AG20443 (cell line): ENCODE measurements at regions not wholly inside any gene's neighbourhood (a gene's known extent, or its start where the extent isn't known, plus 50 kb on each side); places are given as distances from the start of the nearest gene placed in this dataset.
A peak's percentile ranks its signal among the peaks of the same experiment; 100 is the strongest.

Experiments
- DNase-seq: peaks from one replicate; pipeline ENCODE4 v3.0.0; 2012; ENCODE audit warnings: low spot score, mixed read lengths

- DNase-seq = no peak
These were observed 129.5 kb upstream of the PRNP start for GRCh38 chr20:4556781-4557180.

DNA sequence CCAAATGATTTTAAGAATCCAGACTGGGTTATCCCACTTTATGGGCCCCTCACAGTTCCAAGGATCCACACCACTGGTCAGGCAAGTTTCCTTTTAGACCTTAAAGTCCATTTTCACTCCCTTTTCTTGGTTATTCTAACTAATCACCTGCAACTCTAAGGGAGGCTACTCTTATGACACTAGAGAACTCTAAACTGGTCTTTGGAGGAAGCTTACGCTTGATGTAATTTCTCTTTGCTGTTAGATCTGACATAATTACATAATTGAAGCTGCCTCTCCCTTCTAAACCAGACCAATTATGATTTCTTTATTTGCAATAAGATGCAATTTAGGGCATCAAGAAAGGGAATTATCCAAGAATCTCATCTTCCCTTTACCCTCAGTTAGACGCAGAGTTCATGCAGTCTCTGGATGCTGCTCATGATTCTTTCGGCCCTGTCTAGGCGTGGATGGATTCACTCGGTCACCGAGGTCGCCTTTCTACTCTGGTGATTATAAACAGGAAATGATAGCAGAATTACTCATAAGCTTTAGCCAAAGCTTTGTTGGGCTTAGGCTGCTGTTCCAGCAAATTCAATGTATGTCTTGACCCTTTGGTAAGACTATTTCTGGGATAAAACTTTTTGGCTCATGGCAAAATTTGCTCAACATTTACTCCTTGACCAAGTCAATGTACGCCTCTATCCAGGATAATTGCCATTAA, 130.9 kb upstream of the PRNP start:
- DNase-seq = peak; percentile 51

DNA sequence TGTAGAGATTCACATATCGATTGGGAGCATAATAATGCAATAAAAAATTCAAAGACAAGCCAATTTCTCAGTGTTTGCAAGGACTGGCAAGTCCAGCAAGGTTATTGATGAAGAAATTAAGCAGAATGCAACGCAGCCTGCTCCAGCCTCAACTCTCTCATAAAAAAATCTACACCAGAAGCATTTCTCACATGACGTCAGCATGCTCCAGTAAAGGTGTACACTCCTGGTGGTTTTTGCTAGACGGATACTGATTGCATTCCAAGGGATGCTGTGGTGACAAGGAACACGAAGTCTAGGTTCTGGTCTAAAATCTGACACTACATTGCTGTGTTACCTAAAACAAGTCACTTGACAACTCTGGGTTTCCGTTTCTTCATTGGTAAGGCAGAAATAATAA, 131.9 kb upstream of the PRNP start:
- DNase-seq = no peak

DNA sequence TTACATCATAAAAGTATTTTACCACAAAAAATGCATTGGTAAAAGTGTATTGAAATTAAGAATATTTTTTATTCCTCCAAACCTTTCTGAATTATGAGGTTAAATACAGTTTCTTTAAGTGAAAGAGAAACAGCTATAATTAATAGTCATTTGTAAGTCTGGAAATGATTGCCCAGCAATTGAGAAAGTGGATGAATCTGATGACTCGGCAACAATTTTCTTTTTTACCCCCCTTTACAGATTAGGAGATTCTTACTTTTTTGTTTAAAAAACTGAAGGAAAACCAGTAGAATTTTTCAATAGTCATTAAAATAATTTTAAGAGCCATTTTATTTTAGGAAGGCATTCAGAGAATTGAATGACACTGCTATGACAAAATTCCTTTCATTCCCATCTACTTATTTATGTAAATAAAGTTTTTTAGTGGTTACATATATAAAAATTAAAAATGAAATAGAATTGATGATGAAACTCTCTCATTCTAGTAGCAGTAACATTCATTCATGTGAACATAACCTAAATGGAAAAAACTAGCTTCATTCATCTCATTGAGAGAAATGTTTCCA, 134.1 kb upstream of the PRNP start:
- DNase-seq = no peak

GRCh38 chr20:4550740-4551139, 135.5 kb upstream of the PRNP start:
- no peak for DNase-seq

DNA sequence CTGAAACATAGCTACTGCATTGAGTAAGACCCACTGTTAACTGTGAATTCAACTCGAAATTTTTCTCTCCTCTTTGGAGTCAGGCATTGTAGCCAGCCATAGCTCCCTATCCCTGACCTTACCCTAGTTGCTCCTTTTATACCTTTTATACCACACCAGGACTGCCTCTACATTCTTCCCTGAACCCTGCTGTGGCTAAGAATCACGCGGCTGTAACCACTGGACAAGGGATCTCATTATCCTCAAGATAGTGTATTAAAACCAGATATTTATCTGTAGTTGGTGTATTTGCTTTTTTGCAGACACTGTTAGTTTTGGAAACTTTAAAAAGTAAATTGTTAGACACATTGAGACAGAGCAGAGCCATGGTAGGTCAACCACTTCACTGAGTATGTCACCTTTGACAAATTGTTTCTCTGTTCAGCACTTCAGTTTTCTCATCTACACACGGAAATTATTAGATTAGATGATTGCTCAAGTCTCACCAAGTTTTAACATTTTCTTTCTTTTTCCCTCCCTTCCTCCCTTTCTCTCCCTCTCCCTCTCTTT, 136.5 kb upstream of the PRNP start:
- DNase-seq = no peak

- DNase-seq = no peak
These were observed 137.7 kb upstream of the PRNP start for GRCh38 chr20:4548552-4548951.

DNA sequence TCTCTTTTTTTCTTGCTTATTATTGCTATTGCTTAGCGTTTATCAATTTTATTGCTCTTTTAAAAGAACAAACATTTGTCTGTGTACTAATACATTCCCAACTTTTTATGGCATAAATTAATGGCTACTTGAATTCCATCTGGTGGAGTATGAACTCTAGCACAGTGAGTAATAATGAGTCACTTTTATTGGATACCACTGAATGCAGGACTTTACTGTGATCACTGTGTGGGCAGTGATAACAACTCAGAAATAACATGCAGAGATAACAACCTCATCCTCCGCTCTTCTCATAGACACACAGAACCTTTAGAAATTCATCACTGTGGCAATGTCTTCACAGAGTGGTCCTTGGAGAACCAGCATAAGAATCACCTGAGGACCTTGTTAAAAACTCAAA, 139.5 kb upstream of the PRNP start:
- peak; percentile 73 for DNase-seq

- DNase-seq = no peak
These were observed 139.9 kb upstream of the PRNP start for GRCh38 chr20:4546342-4546741.

- DNase-seq = no peak
These were observed 140.7 kb upstream of the PRNP start for GRCh38 chr20:4545526-4545925.

DNA sequence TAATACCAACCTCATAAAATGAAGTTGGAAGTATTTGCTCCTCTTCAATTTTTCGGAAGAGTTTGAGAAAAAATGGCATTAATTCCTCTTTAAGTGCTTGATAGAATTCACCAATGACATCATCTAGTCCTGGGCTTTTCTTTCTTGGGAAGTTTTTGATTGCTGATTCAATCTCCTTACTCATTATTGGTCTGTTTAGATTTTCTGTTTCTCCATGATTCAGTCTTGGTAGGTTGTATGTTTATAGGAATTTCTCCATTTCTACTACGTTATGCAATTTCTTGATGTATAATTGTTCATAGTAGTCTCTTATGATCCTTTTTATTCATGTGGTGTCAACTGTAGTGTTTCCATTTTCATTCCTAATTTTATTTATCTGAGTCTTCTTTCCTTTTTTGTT, 141.5 kb upstream of the PRNP start:
- no peak for DNase-seq

DNA sequence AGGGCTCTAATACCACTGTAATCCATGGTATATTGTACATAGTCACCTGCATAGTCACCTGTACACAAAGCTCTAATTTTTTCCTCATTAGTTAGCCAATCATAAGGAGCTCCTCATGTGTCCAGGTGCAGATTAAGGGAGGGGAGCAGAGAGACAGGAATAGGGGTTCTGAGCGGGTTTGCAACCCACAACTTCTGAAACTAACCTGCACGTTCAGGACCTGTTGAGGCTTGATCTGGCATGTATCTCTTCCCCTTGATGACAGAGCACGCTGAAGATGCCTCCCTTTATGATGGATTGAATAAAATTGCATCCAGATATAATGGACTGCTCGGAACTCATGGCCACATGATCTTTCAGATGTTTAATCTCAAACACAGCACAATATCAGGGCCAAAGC, 144.0 kb upstream of the PRNP start:
- no peak for DNase-seq

DNA sequence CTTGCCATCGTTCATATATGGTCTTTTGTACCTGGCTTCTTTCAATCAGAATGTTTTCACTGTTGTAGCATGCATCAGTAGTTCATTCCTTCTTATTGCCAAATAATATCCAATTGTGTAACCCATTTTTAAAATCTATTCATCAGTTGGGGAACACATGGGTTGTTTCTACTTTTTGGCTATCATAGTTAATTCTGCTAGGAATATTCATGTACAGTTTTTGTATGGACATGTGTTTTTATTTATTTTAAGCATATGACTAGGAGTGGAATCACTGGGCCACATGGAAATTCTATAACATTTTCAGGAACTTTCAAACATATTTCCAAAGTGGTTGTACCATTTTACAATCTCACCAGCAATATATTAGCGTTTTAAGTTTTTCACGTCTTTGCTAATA, 151.9 kb upstream of the PRNP start:
- DNase-seq = no peak

DNA sequence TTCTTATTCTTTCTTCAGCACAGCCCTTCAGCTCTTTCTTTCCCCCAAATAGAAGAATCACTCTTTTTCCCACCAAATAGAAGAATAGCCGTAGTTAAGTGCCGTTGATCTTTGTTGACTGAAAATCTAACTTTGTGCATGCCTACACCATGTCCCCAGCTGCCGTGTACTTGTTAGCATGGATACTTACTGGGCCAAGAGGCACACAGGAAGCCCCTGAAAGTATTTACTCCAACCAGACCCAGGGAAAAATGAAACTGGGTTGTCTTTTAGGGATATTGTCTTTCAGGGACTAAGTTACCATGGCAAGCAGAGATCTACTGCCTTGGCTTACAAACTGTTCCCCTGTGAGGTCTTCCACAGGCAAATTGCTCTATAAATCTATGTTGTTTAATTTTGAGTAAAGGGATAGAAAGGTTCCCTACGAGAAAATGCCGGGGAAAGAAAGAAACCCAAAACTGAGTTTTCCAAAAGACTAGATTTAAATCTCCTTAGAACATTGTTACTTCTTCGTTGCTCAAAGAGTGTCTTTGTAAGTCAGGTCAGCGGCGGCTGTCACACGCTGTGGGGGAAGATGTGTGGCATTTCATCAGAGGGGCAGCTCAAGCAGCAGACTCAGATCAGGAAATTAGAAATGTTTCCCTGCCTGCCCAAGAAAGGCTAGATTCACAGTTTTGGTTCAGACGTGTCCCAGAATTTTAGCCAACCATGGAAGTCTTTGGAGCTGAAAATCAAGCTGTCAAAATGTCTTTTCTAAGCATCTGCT, 152.7 kb upstream of the PRNP start:
- DNase-seq = no peak

DNA sequence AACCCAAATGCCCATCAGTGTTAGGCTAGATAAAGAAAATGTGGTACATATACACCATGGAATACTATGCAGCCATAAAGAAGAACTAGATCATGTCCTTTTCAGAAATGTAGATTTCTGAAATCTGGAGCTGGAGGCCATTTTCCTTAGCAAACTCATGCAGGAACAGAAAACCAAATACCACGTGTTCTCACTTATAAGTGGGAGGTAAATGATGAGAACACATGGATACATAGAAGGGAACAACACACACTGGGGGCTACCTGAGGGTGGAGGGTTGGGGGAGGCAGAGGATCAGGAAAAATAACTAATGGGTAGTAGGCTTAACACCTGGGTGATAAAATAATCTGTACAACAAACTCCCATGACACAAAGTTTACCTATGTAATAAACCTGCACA, 153.5 kb upstream of the PRNP start:
- DNase-seq = no peak

GRCh38 chr20:4524792-4525191, 161.5 kb upstream of the PRNP start:
- DNase-seq = no peak

DNA sequence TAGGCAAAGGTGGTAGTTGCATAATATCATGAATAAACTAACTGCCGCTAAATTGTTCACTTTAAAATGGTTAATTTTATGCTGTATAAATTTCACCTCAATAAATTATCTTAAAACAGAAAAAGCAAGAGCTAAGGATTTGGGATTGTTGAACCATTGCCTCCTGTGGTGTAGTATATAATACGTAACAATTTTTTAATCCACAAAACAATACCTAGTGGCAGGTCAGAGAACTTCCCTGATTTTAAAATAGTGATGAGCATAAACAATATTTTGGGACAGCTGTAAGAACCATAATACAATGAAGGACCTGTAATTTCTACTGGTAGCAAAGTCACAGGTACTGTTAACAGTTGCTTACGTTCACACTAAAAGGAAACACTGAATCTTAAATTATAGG, 161.9 kb upstream of the PRNP start:
- no peak for DNase-seq

DNA sequence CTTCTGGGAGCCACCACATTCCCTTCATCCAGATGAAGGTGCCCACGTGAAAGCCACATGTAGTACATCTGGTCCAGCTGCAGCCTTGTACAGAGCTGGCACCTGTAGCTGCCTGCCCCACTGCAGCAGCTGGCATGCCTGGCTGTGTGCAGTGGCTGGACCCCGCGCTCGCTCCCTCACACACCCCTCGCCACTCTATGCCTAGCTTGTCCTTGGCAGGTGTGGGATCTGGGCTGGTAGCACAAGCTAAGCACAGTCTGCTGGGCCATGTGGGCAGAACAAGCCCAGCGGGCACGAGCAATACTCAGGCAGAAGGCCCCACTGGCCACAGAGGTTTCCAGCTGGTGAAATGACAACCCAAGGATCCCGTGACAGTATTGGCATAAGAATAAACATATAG, 163.9 kb upstream of the PRNP start:
- DNase-seq = no peak

DNA sequence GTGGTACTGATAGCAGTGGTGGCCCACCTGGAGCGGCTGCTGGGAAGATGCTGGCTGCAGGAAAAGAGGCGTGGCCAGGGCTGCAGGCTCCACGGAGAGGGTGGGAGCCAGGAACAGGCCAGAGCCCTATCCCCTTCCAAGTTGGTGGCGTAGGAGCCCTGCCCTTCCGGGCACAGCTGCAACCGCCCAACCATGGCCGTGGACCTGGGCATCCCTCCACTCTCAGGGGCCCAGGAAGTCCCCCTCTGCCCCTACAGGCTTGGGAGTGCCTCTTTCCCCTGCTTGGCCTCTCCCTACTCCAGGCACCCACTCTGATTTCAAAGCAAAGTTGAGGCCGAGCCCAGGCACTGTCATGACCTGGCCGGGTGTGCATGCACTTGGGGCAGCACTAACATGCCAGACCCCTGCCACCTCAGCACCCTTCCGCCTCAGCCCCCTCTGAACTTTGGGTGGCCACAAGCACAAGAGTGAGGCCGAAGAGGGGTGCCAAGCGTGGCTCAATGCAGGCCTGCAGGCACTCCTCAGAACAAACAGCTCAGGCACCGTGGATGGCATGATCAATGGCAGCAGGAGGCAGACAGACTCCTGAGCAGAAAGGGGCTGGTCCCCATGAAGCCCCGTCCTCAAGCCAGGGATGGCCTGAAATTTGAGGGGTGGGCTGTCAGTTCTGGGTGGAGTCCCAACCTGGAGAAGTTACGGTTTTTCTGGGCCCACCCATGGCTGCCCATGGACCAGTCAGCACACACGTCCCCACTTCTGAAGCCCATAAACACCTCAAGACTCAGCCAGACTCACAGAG, 164.9 kb upstream of the PRNP start:
- no peak for DNase-seq

DNA sequence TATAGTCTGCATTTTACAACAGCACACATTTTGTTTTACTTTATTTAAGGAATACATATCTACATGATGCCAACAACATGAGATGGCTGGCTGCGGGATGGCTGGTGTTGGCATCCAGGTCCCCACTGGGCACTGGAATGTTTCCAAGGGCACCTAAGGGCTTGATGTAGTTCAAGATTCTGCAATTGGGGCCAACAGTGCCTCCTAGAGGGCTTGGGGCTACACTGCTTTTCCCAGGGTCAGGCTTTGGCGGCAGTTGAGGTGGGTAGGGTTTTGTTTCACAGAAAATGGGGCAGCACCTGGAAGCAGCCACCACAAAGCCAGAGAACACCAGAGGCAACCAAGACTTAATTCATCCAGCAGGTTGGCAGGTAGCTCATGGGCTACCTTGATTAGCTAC, 166.7 kb upstream of the PRNP start:
- no peak for DNase-seq

GRCh38 chr20:4516876-4517275, 169.4 kb upstream of the PRNP start:
- no peak for DNase-seq

GRCh38 chr20:4513720-4514119, 172.5 kb upstream of the PRNP start:
- no peak for DNase-seq
